PFSK-1 (cell line): ENCODE measurements at regions not wholly inside any gene's neighbourhood (a gene's known extent, or its start where the extent isn't known, plus 50 kb on each side); places are given as distances from the start of the nearest gene placed in this dataset.

Experiments
- POLR2AphosphoS5 ChIP-seq: IDR thresholded peaks from 2 replicates; pipeline ENCODE4 v1.6.1; 2012; ENCODE audit warnings: low read depth, mild to moderate bottlenecking, control low read depth, low read length, moderate library complexity
- SIN3A ChIP-seq: IDR thresholded peaks from 2 replicates; pipeline ENCODE4 v1.6.1; 2012; ENCODE audit warnings: mild to moderate bottlenecking, low read length, moderate library complexity, borderline replicate concordance; ENCODE audit not compliant: insufficient read depth
- TAF1 ChIP-seq: IDR thresholded peaks from 2 replicates; pipeline ENCODE4 v1.6.1; 2012; ENCODE audit warnings: low read length, control low read depth, borderline replicate concordance; ENCODE audit not compliant: insufficient read depth

DNA sequence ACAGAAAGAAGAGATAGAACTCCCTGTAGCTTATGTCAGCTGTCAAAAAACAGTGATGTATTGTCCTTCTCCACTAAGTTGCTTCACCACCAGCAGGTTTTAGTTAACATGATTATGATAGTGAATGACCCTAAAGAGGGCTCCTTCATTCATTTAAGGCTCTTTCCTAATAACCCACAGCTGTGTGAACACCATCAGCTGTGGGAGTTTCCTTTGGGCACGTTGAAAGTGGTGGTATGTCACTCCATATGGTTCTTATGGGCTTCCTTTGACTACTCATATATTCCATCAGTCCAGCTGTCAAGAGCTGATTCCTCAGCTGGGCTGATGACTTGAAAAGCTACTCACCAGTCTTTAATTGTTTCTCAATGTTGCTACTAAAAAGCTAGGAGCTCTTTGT, 210.3 kb downstream of the UBE2E3 start:
- TF ChIP-seq POLR2AphosphoS5 (peak; percentile 66), TAF1 (no peak), SIN3A (peak; percentile 92; the same call in 1 of the 2 replicates)
